GM12872 (cell line): ENCODE measurements at regions not wholly inside any gene's neighbourhood (a gene's known extent, or its start where the extent isn't known, plus 50 kb on each side); places are given as distances from the start of the nearest gene placed in this dataset.

Experiments
- CTCF ChIP-seq: IDR thresholded peaks from 3 replicates; pipeline ENCODE4 v1.5.1; 2011; ENCODE audit warnings: low read depth, mild to moderate bottlenecking, low read length, moderate library complexity; ENCODE audit not compliant: insufficient read depth

DNA sequence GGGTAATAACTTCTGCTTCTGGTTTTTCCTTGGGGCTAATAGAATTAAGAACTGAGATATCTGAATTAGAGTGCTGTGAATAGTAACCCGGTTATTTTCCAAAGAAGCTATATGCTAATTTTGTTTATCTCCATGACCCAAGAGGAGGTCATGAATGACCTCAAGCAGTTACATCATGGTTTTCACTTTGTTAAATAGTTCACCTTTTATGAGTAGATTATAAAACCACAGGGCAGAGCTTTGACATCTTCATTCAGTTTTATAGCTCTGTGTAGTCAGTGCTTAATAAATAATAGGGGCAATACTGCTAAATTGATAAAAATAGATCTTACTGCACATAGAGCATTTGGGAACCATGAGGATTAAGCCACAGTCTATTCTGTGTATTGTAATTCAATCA lies 462.2 kb downstream of the LRIG3 start:
- TF ChIP-seq CTCF: no peak

- TF ChIP-seq CTCF: no peak
Observed at GRCh38 chr12:58459191-58459590, 461.1 kb downstream of the LRIG3 start.

DNA sequence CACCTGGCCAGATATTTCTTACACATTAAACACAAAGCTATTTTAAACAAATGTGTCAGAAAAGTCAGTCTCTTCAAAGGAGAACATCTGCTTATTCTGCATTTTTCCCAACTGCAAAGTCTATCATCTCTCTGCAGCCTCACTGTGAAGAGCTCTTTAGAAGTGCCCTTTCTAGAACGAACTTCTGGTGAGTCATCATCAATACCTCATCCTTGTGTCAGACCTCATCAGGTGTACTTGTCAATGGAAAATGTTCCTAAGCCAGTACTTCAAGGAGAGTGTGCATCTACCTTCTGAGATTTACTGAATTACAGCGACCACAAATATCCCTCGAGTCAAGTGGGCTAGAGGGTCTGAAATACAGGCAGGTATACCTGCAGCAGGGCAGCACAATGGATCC lies 457.3 kb downstream of the LRIG3 start:
- no peak for TF ChIP-seq CTCF

DNA sequence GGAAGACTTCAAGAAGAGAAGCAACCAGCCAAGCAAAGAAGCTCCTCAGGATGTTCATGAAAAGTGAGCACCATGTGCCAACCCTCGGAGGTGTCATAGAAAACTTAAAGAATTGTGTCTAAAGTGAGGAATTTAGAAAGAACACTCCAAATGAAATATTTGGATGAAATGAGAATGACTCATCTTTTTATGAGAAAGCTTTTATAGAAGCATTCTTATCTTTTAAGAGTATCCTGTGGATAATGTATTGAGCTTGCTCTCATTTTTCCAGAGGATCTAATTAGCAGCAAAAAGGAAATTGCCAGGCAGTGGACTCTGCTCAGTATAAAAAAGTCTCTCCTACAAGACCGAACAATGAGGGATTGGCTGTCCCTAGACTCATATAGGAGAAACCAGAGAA lies 454.9 kb downstream of the LRIG3 start:
- TF ChIP-seq CTCF: no peak

GRCh38 chr12:58470266-58471010 lies 449.9 kb downstream of the LRIG3 start:
- no peak for TF ChIP-seq CTCF

GRCh38 chr12:58479401-58479800 lies 440.9 kb downstream of the LRIG3 start:
- TF ChIP-seq CTCF: no peak

- no peak for TF ChIP-seq CTCF
Observed at GRCh38 chr12:58481811-58482210, 438.5 kb downstream of the LRIG3 start.
